MCF 10A (cell line): ENCODE measurements at regions not wholly inside any gene's neighbourhood (a gene's known extent, or its start where the extent isn't known, plus 50 kb on each side); places are given as distances from the start of the nearest gene placed in this dataset.

Experiments
- BruUV-seq: library from RNA; stranded (reverse); fragments of 400-500 nt; replicated peaks from 2 replicates; lab custom pipeline; 2021; lab: Mats Ljungman, UMichigan
- CTCF ChIA-PET: fragments of 300-600 bp; sonication (Branson Sonifier 250); formaldehyde crosslinking; extraction: SDS; loops from one replicate; lab custom pipeline; 2021; ENCODE audit warnings: antibody characterized with exemption, inconsistent platforms; lab: Yijun Ruan, JAX
- POLR2A ChIA-PET: fragments of 300-600, 350-650 bp; sonication (Branson Sonifier 250); formaldehyde crosslinking; extraction: SDS; loops from one replicate; lab custom pipeline; 2020; ENCODE audit warnings: antibody characterized with exemption, inconsistent platforms; lab: Yijun Ruan, JAX
- DNase-seq: peaks from one replicate; pipeline ENCODE4 v3.0.0-alpha.2; 2018; ENCODE audit not compliant: unreplicated experiment
- H3K27ac Mint-ChIP-seq: one replicate; pipeline ENCODE4 v1.8.0; 2022; ENCODE audit warnings: mild to moderate bottlenecking, low read depth, mixed read lengths; ENCODE audit not compliant: unreplicated experiment
- H3K27me3 Mint-ChIP-seq: one replicate; pipeline ENCODE4 v1.8.0; 2022; ENCODE audit warnings: mixed read lengths; ENCODE audit not compliant: insufficient read depth, unreplicated experiment
- H3K36me3 Mint-ChIP-seq: one replicate; pipeline ENCODE4 v1.8.0; 2022; ENCODE audit warnings: mild to moderate bottlenecking, moderate library complexity, mixed read lengths; ENCODE audit not compliant: insufficient read depth, unreplicated experiment
- H3K4me1 Mint-ChIP-seq: one replicate; pipeline ENCODE4 v1.8.0; 2022; ENCODE audit warnings: mixed read lengths; ENCODE audit not compliant: insufficient read depth, unreplicated experiment
- H3K4me3 Mint-ChIP-seq: one replicate; pipeline ENCODE4 v1.8.0; 2022; ENCODE audit warnings: mild to moderate bottlenecking, moderate library complexity, mixed read lengths; ENCODE audit not compliant: unreplicated experiment
- H3K9me3 Mint-ChIP-seq: one replicate; pipeline ENCODE4 v1.8.0; 2022; ENCODE audit warnings: mixed read lengths; ENCODE audit not compliant: unreplicated experiment
- intact Hi-C: fragments of 100-400 bp; cut with micrococcal nuclease; formaldehyde crosslinking; loops from 2 replicates; pipeline ENCODE4 v1.14.1; 2022
- TF ChIP-seq, protein P1 (sequence below): fragments of 200-600 bp; IDR thresholded peaks from one replicate; pipeline ENCODE4 v1.8.0; 2022; ENCODE audit warnings: antibody characterized with exemption, mild to moderate bottlenecking; ENCODE audit not compliant: unreplicated experiment

GRCh38 chr12:93010461-93010860 lies 81.4 kb upstream of the EEA1 start:
- no peak overlapping the region for H3K4me3 Mint-ChIP-seq
- TF ChIP-seq, protein P1, sequence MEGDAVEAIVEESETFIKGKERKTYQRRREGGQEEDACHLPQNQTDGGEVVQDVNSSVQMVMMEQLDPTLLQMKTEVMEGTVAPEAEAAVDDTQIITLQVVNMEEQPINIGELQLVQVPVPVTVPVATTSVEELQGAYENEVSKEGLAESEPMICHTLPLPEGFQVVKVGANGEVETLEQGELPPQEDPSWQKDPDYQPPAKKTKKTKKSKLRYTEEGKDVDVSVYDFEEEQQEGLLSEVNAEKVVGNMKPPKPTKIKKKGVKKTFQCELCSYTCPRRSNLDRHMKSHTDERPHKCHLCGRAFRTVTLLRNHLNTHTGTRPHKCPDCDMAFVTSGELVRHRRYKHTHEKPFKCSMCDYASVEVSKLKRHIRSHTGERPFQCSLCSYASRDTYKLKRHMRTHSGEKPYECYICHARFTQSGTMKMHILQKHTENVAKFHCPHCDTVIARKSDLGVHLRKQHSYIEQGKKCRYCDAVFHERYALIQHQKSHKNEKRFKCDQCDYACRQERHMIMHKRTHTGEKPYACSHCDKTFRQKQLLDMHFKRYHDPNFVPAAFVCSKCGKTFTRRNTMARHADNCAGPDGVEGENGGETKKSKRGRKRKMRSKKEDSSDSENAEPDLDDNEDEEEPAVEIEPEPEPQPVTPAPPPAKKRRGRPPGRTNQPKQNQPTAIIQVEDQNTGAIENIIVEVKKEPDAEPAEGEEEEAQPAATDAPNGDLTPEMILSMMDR, result no peak
- intact Hi-C loops, result no loop called here
- CTCF ChIA-PET, result interaction anchor here (0.8 to 1.4 kb wide), 2 partner anchors 23 to 183 kb away, joined by 3 to 5 read pairs; no protein-coding TSS in a partner anchor
- no peaks in the 10 kb centered on the region for H3K27me3 Mint-ChIP-seq
- H3K27ac Mint-ChIP-seq, result no peak overlapping the region
- BruUV-seq, result no TSS peak
- H3K4me1 Mint-ChIP-seq, result no peaks in the 10 kb centered on the region
- no peaks in the 10 kb centered on the region for H3K36me3 Mint-ChIP-seq
- POLR2A ChIA-PET, result interaction anchor here (0.6 kb wide), 1 partner anchor 67 kb away, joined by 4 read pairs; no protein-coding TSS in a partner anchor
- no peaks in the 10 kb centered on the region for H3K9me3 Mint-ChIP-seq
- DNase-seq, result peak; percentile 1

- no TSS peak for BruUV-seq
- Mint-ChIP-seq H3K27me3 (no peaks in the 10 kb centered on the region), H3K4me1 (no peaks in the 10 kb centered on the region), H3K27ac (no peak overlapping the region), H3K4me3 (no peak overlapping the region), H3K9me3 (no peaks in the 10 kb centered on the region), H3K36me3 (no peaks in the 10 kb centered on the region)
- POLR2A ChIA-PET, result interaction anchor here (0.5 to 0.6 kb wide), 2 partner anchors 67 to 370 kb away, joined by 3 to 4 read pairs; no protein-coding TSS in a partner anchor
- TF ChIP-seq, protein P1, result no peak
- peak; percentile 52 for DNase-seq
- intact Hi-C loops, result no loop called here
- CTCF ChIA-PET, result interaction anchor here (0.7 to 0.9 kb wide), 3 partner anchors 24 to 370 kb away, joined by 3 to 4 read pairs (median 3); no protein-coding TSS in a partner anchor
Observed at GRCh38 chr12:93011100-93011499, 82.0 kb upstream of the EEA1 start.

DNA sequence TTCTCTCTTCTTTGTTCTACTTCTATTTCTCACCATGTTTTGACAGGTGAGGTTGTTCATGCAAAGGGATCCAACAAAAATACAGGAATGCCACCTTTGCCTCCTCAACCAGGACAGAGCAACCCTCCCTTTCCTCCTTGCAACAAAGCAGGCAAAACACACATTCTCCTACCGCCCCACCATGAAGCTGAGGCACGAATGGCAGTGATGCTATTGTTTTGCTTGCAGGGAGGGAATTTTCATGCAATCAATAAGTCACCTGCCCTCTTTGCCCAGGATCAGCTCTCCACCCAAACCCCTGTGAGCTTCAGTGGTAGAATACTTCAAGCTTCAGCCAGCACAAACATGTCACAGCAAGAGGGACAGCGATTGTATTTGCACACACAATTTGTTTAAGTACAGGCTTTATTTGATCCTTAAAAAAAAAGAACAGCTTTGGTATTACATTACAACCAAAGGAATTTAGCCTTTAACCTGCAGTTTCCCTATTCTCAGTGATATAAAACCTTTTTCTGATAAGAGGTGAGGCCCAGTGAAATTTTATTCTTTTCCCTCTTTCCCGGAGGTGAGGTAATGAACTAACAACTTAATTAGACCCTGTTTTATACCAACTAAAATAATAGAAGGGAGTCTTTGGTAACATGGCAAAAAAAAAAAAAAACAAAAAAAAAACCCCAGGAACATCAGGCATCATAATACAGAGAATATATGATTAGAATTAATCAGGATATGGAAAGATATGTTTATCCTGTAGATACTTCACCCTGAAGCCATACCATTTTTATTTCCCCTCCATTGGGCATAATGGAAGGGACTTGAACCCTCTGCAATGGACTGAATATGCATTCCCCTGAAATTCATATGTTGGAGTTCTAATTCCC lies 87.0 kb upstream of the EEA1 start:
- TF ChIP-seq, protein P1, result no peak
- ChIA-PET POLR2A (no interaction called here), CTCF (interaction anchor here (0.6 to 1.8 kb wide), 9 partner anchors 8 to 405 kb away, joined by 3 to 8 read pairs (median 4); no protein-coding TSS in a partner anchor)
- intact Hi-C loops, result no loop called here
- no peaks in the 10 kb centered on the region for H3K9me3 Mint-ChIP-seq
- H3K27me3 Mint-ChIP-seq, result no peaks in the 10 kb centered on the region
- no TSS peak for BruUV-seq
- no peak overlapping the region for H3K4me3 Mint-ChIP-seq
- H3K4me1 Mint-ChIP-seq, result no peaks in the 10 kb centered on the region
- no peaks in the 10 kb centered on the region for H3K36me3 Mint-ChIP-seq
- DNase-seq, result no peak
- no peak overlapping the region for H3K27ac Mint-ChIP-seq

- intact Hi-C loops, result no loop called here
- Mint-ChIP-seq H3K27ac (no peak overlapping the region), H3K4me1 (no peaks in the 10 kb centered on the region), H3K27me3 (no peaks in the 10 kb centered on the region), H3K9me3 (no peaks in the 10 kb centered on the region), H3K4me3 (no peak overlapping the region), H3K36me3 (no peaks in the 10 kb centered on the region)
- ChIA-PET CTCF (interaction anchor here (0.6 to 1.5 kb wide), 5 partner anchors 12 to 381 kb away, joined by 3 to 5 read pairs (median 4); no protein-coding TSS in a partner anchor), POLR2A (interaction anchor here (0.5 kb wide), 1 partner anchor 73 kb away, joined by 3 read pairs; no protein-coding TSS in a partner anchor)
- no peak for DNase-seq
- TF ChIP-seq, protein P1, result no peak
- BruUV-seq, result no TSS peak
Observed at GRCh38 chr12:93016752-93017350, 87.8 kb upstream of the EEA1 start.
